Cerebellar nuclear complex (tissue), 1 donor: ENCODE measurements at regions not wholly inside any gene's neighbourhood (a gene's known extent, or its start where the extent isn't known, plus 50 kb on each side); places are given as distances from the start of the nearest gene placed in this dataset.

Experiments
- DNase-seq, 2 experiments: peaks; one replicate each; lab custom pipeline; 2025; lab: John Stamatoyannopoulos, UW

- DNase-seq = no peak
These were observed 244.6 kb upstream of the UBE2E3 start for GRCh38 chr2:180735799-180736198.

- no peak for DNase-seq
These were observed 246.0 kb upstream of the UBE2E3 start for GRCh38 chr2:180734382-180734781.

GRCh38 chr2:180733330-180733729 is 247.1 kb upstream of the UBE2E3 start:
- DNase-seq = no peak

- DNase-seq = no peak
These were observed 248.1 kb upstream of the UBE2E3 start for GRCh38 chr2:180732337-180732736.

- no peak for DNase-seq
These were observed 249.4 kb upstream of the UBE2E3 start for GRCh38 chr2:180730976-180731375.

- no peak for DNase-seq
These were observed 251.4 kb upstream of the UBE2E3 start for GRCh38 chr2:180728928-180729559.

- DNase-seq = no peak
These were observed 256.7 kb upstream of the UBE2E3 start for GRCh38 chr2:180723712-180724111.

- DNase-seq = no peak
These were observed 257.7 kb upstream of the UBE2E3 start for GRCh38 chr2:180722551-180723239.

- DNase-seq = no peak
These were observed 259.6 kb upstream of the UBE2E3 start for GRCh38 chr2:180720829-180721228.

- DNase-seq = no peak
These were observed 262.8 kb upstream of the UBE2E3 start for GRCh38 chr2:180717588-180717987.

GRCh38 chr2:180716186-180717180 is 263.9 kb upstream of the UBE2E3 start:
- DNase-seq = no peak

- DNase-seq = no peak
These were observed 265.4 kb upstream of the UBE2E3 start for GRCh38 chr2:180715044-180715443.

- DNase-seq = no peak
These were observed 270.8 kb upstream of the UBE2E3 start for GRCh38 chr2:180709392-180710145.

- DNase-seq = no peak
These were observed 272.6 kb upstream of the UBE2E3 start for GRCh38 chr2:180707884-180708205.

GRCh38 chr2:180707175-180707883 is 273.1 kb upstream of the UBE2E3 start:
- DNase-seq = no peak

GRCh38 chr2:180706694-180707093 is 273.7 kb upstream of the UBE2E3 start:
- no peak for DNase-seq

- DNase-seq = no peak
These were observed 274.9 kb upstream of the UBE2E3 start for GRCh38 chr2:180705551-180705950.

GRCh38 chr2:180705122-180705521 is 275.3 kb upstream of the UBE2E3 start:
- no peak for DNase-seq

GRCh38 chr2:180699657-180700361 is 280.6 kb upstream of the UBE2E3 start:
- no peak for DNase-seq

GRCh38 chr2:180698668-180699067 is 281.7 kb upstream of the UBE2E3 start:
- DNase-seq = no peak
